H9 (cell line): ENCODE measurements at regions not wholly inside any gene's neighbourhood (a gene's known extent, or its start where the extent isn't known, plus 50 kb on each side); places are given as distances from the start of the nearest gene placed in this dataset.

Experiments used
- DNase-seq: peaks from one replicate; pipeline ENCODE4 v3.0.0-alpha.2; 2017
- H2AFZ ChIP-seq: one replicate; pipeline ENCODE4 v1.6.1; 2013; ENCODE audit warnings: mild to moderate bottlenecking, low read length, control low read depth, moderate library complexity
- H2AK5ac ChIP-seq: 2 replicates; pipeline ENCODE4 v1.6.1; 2013; ENCODE audit warnings: low read length, control low read depth, mixed read lengths; ENCODE audit not compliant: insufficient read length
- H2BK120ac ChIP-seq: one replicate; pipeline ENCODE4 v1.6.1; 2013; ENCODE audit warnings: low read depth, mild to moderate bottlenecking, low read length, control low read depth, inconsistent platforms; ENCODE audit not compliant: poor library complexity, severe bottlenecking
- H2BK12ac ChIP-seq: 2 replicates; pipeline ENCODE4 v1.6.1; 2013; ENCODE audit warnings: low read length, control low read depth, mixed read lengths, low read depth; ENCODE audit not compliant: insufficient read length
- H2BK15ac ChIP-seq: 2 replicates; pipeline ENCODE4 v1.6.1; 2013; ENCODE audit warnings: low read depth, low read length, control low read depth
- H2BK20ac ChIP-seq: one replicate; pipeline ENCODE4 v1.6.1; 2013; ENCODE audit warnings: low read depth, mild to moderate bottlenecking, low read length, control low read depth, inconsistent platforms; ENCODE audit not compliant: poor library complexity, severe bottlenecking
- H2BK5ac ChIP-seq: 2 replicates; pipeline ENCODE4 v1.6.1; 2013; ENCODE audit warnings: low read length, control low read depth, mixed read lengths; ENCODE audit not compliant: insufficient read length
- H3K14ac ChIP-seq: 2 replicates; pipeline ENCODE4 v1.6.1; 2013; ENCODE audit warnings: low read length, control low read depth; ENCODE audit not compliant: insufficient read depth
- H3K18ac ChIP-seq: 2 replicates; pipeline ENCODE4 v1.6.1; 2013; ENCODE audit warnings: low read depth, mild to moderate bottlenecking, mixed read lengths, low read length, control low read depth; ENCODE audit not compliant: insufficient read length
- H3K23ac ChIP-seq: 2 replicates; pipeline ENCODE4 v1.6.1; 2013; ENCODE audit warnings: low read length, control low read depth, mixed read lengths, low read depth; ENCODE audit not compliant: insufficient read length
- H3K23me2 ChIP-seq: 2 replicates; pipeline ENCODE4 v1.6.1; 2013; ENCODE audit warnings: low read depth, mild to moderate bottlenecking, mixed read lengths, low read length, control low read depth; ENCODE audit not compliant: insufficient read length, poor library complexity, severe bottlenecking
- H3K27ac ChIP-seq: 2 replicates; pipeline ENCODE4 v1.5.1; 2013; ENCODE audit warnings: low read length, control low read depth, mixed read lengths, low read depth; ENCODE audit not compliant: insufficient read length
- H3K27me3 ChIP-seq: 2 replicates; pipeline ENCODE4 v1.6.1; 2013; ENCODE audit warnings: low read length, control low read depth, inconsistent platforms; ENCODE audit not compliant: insufficient read depth
- H3K4ac ChIP-seq: 2 replicates; pipeline ENCODE4 v1.6.1; 2013; ENCODE audit warnings: low read depth, mild to moderate bottlenecking, control low read depth, inconsistent platforms, low read length, moderate library complexity
- H3K4me1 ChIP-seq: 2 replicates; pipeline ENCODE4 v1.6.1; 2013; ENCODE audit warnings: low read length, control low read depth, inconsistent platforms; ENCODE audit not compliant: insufficient read depth
- H3K4me2 ChIP-seq: 2 replicates; pipeline ENCODE4 v1.6.1; 2013; ENCODE audit warnings: low read length, control low read depth, mixed read lengths; ENCODE audit not compliant: insufficient read length, insufficient read depth
- H3K56ac ChIP-seq: 2 replicates; pipeline ENCODE4 v1.6.1; 2013; ENCODE audit warnings: low read depth, mild to moderate bottlenecking, mixed read lengths, low read length, control low read depth; ENCODE audit not compliant: insufficient read length
- H3K79me1 ChIP-seq: 2 replicates; pipeline ENCODE4 v1.6.1; 2013; ENCODE audit warnings: low read depth, mild to moderate bottlenecking, moderate library complexity, low read length, control low read depth, inconsistent platforms; ENCODE audit not compliant: insufficient read depth, poor library complexity, severe bottlenecking
- H3K79me2 ChIP-seq: 2 replicates; pipeline ENCODE4 v1.6.1; 2013; ENCODE audit warnings: low read length, control low read depth, inconsistent platforms; ENCODE audit not compliant: insufficient read depth
- H3K9ac ChIP-seq: 2 replicates; pipeline ENCODE4 v1.6.1; 2013; ENCODE audit warnings: low read length, control low read depth, mixed read lengths; ENCODE audit not compliant: insufficient read length; ENCODE audit errors: extremely low read depth
- H3K9me3 ChIP-seq: one replicate; pipeline ENCODE4 v1.6.1; 2013; ENCODE audit warnings: low read depth, low read length, inconsistent platforms; ENCODE audit not compliant: control insufficient read depth
- H3T11ph ChIP-seq: one replicate; pipeline ENCODE4 v1.6.1; 2013; ENCODE audit warnings: mild to moderate bottlenecking, low read length, control low read depth, inconsistent platforms
- H4K20me1 ChIP-seq: one replicate; pipeline ENCODE4 v1.6.1; 2013; ENCODE audit not compliant: control insufficient read depth, insufficient read length, insufficient read depth
- H4K5ac ChIP-seq: 2 replicates; pipeline ENCODE4 v1.6.1; 2013; ENCODE audit warnings: low read depth, mild to moderate bottlenecking, mixed read lengths, low read length, control low read depth; ENCODE audit not compliant: insufficient read length
- H4K8ac ChIP-seq: replicated peaks from 2 replicates; pipeline ENCODE4 v1.6.1; 2013; ENCODE audit warnings: low read length, control low read depth, mixed read lengths, low read depth; ENCODE audit not compliant: insufficient read length
- H4K91ac ChIP-seq: 2 replicates; pipeline ENCODE4 v1.6.1; 2013; ENCODE audit warnings: low read depth, mild to moderate bottlenecking, moderate library complexity, mixed read lengths, low read length, control low read depth; ENCODE audit not compliant: insufficient read length
- H3K27ac Mint-ChIP-seq, 3 experiments: 2 replicates in 2 of 3; 3 replicates in 1 of 3; pipeline ENCODE4 v1.8.0; 2020 to 2021; ENCODE audit warnings: mixed read lengths in 3 of 3, mild to moderate bottlenecking in 1 of 3, moderate library complexity in 1 of 3
- H3K27me3 Mint-ChIP-seq: 2 replicates; pipeline ENCODE4 v1.8.0; 2021; ENCODE audit warnings: low read depth, mild to moderate bottlenecking, moderate library complexity, mixed read lengths
- H3K36me3 Mint-ChIP-seq, 3 experiments: 2 replicates in 2 of 3; 3 replicates in 1 of 3; pipeline ENCODE4 v1.8.0; 2020 to 2021; ENCODE audit warnings: low read depth in 3 of 3, mixed read lengths in 3 of 3; ENCODE audit not compliant: insufficient read depth in 1 of 3
- H3K4me1 Mint-ChIP-seq, 2 experiments: 2 replicates each; pipeline ENCODE4 v1.8.0; 2020; ENCODE audit warnings: mixed read lengths in 2 of 2
- H3K4me3 Mint-ChIP-seq, 2 experiments: 2 replicates in 1 of 2; 3 replicates in 1 of 2; pipeline ENCODE4 v1.8.0; 2020 to 2021; ENCODE audit warnings: mild to moderate bottlenecking in 2 of 2, mixed read lengths in 2 of 2, moderate library complexity in 1 of 2
- H3K9me3 Mint-ChIP-seq, 2 experiments: 2 replicates in 1 of 2; 3 replicates in 1 of 2; pipeline ENCODE4 v1.8.0; 2020; ENCODE audit warnings: mild to moderate bottlenecking in 2 of 2, mixed read lengths in 2 of 2, moderate library complexity in 1 of 2
- WGBS: extraction: QIAGEN DNeasy Blood & Tissue Kit; methylation state at CpG from one replicate; pipeline ENCODE4 v1.1.7; 2013; ENCODE audit warnings: missing lambda C conversion rate, low lambda C conversion rate, mixed read lengths; ENCODE audit not compliant: insufficient read length; ENCODE audit errors: extremely low coverage; 5-methylcytosine and 5-hydroxymethylcytosine counted together
- TF ChIP-seq, protein P1 (sequence below): fragments of 200-600 bp; sonication (generic); conservative IDR thresholded peaks from 3 replicates; pipeline ENCODE4 v1.8.0; 2021; ENCODE audit warnings: antibody characterized with exemption, mild to moderate bottlenecking

DNA sequence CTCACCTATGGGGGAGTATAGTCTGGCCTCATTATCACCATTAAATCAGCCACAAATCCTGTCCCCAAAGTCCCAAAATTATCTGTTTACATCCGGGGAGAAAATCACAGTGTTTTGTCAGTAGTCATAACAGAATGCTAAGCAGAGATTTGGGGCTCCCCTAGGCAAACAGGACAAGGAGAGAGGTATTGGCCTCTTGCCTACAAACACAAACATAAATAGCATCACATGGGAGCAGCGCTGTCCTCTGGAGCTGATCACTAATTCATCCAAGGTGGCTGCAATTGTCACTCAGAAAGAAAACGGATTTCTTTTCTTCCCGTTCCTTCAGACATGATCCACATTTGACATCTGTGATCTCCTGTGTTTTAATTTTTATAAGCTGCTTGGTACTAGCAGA is 1028.1 kb downstream of the NTRK3 start:
- Histone ChIP-seq H3K27ac (no peak overlapping the region), H3T11ph (no peak overlapping the region), H3K14ac (no peak overlapping the region), H3K23me2 (no peaks in the 10 kb centered on the region), H3K23ac (no peak overlapping the region), H2BK15ac (no peak overlapping the region), H3K9ac (no peak overlapping the region), H3K56ac (no peak overlapping the region), H4K20me1 (no peaks in the 10 kb centered on the region), H3K4ac (no peak overlapping the region), H4K8ac (no peak overlapping the region), H3K79me2 (no peaks in the 10 kb centered on the region), H3K79me1 (no peaks in the 10 kb centered on the region), H4K91ac (no peak overlapping the region), H4K5ac (no peak overlapping the region), H2AFZ (no peak overlapping the region), H2AK5ac (no peak overlapping the region), H2BK120ac (no peak overlapping the region), H3K9me3 (no peaks in the 10 kb centered on the region), H2BK5ac (no peak overlapping the region), H3K4me1 (no peaks in the 10 kb centered on the region), H2BK20ac (no peak overlapping the region), H3K4me2 (no peak overlapping the region), H3K18ac (no peak overlapping the region), H3K27me3 (no peaks in the 10 kb centered on the region), H2BK12ac (no peak overlapping the region)
- TF ChIP-seq, protein P1, sequence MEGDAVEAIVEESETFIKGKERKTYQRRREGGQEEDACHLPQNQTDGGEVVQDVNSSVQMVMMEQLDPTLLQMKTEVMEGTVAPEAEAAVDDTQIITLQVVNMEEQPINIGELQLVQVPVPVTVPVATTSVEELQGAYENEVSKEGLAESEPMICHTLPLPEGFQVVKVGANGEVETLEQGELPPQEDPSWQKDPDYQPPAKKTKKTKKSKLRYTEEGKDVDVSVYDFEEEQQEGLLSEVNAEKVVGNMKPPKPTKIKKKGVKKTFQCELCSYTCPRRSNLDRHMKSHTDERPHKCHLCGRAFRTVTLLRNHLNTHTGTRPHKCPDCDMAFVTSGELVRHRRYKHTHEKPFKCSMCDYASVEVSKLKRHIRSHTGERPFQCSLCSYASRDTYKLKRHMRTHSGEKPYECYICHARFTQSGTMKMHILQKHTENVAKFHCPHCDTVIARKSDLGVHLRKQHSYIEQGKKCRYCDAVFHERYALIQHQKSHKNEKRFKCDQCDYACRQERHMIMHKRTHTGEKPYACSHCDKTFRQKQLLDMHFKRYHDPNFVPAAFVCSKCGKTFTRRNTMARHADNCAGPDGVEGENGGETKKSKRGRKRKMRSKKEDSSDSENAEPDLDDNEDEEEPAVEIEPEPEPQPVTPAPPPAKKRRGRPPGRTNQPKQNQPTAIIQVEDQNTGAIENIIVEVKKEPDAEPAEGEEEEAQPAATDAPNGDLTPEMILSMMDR, result no peak
- H3K4me3 Mint-ChIP-seq, result no peak overlapping the region
- H3K27me3 Mint-ChIP-seq, result no peaks in the 10 kb centered on the region; the same call in 1 of the 2 replicates
- DNase-seq, result no peak
- H3K27ac Mint-ChIP-seq, result no peak overlapping the region
- WGBS, result no CpG with 5 or more reads among the region's 4 CpGs
- peaks cover 0 to 4% (median 2%) of the 10 kb centered on the region in 3 experiments; a peak in 3 of 7 replicates for H3K36me3 Mint-ChIP-seq
- peaks cover 0 to 2% of the 10 kb centered on the region in 2 experiments; a peak in 1 of 4 replicates for H3K4me1 Mint-ChIP-seq
- peaks cover 6 to 11% of the 10 kb centered on the region in 2 experiments for H3K9me3 Mint-ChIP-seq
